A204.1 (cell line): ENCODE measurements at regions not wholly inside any gene's neighbourhood (a gene's known extent, or its start where the extent isn't known, plus 50 kb on each side); places are given as distances from the start of the nearest gene placed in this dataset.

Source experiments
- FAIRE-seq: peaks from 2 replicates; lab custom pipeline; 2012; peaks lifted over from hg19 to GRCh38; lab: Jason Lieb, UNC

DNA sequence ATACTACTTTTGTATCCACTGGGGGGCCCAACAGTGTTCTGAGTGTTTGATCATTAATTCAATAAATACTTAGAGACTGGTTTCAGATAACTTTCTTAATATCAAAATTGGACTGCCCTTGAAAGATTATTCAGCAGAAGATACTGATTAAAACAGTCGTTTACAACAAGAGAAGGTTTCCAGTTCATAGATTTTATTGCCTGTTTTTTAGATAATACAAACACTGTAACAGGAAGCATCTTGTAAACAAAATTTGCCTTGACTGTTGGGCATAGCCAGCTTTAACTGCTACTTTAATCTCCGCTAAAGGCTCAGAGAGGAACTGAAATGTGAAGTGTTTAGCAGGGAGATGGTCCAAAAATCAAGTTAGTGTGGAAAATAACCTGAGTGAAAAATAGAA lies 1168.7 kb upstream of the NUDT12 start:
- no peak for FAIRE-seq

DNA sequence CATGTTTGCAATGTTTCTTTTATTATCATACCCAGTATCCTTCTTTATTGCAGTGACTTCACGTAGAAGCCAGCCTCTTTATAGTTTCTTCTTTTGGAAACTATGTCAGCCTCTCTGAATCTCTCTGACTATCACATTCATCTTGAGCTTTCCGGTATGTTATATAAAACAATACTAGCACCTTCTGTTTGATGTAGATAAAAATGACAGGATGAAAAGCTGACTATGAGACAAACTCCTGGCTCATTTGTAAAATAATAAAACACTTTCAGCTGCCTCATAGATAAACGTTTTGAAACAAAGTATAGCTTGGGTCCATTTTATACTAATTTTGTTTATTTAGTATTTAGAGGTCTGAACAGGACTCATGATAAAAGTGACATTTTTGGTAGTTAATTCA lies 1145.4 kb upstream of the NUDT12 start:
- no peak for FAIRE-seq

DNA sequence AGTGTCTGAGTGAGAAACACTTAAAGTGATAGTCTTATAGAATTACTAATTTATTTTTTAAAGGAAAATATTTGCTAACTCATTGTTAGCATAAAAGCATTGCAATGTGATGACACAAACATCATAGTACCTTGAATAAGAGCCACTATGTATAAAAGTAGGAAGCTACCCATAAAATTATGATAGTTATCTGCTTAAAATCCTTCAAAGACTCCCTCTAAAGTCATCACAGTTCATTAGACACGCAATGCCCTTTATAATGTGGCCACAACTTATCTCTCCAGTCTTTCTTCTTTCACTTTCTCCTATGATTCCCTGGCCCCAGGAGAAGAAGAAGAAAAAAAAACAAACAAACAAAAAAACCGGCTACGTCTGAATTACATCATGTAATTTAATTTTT lies 1144.0 kb upstream of the NUDT12 start:
- no peak for FAIRE-seq

DNA sequence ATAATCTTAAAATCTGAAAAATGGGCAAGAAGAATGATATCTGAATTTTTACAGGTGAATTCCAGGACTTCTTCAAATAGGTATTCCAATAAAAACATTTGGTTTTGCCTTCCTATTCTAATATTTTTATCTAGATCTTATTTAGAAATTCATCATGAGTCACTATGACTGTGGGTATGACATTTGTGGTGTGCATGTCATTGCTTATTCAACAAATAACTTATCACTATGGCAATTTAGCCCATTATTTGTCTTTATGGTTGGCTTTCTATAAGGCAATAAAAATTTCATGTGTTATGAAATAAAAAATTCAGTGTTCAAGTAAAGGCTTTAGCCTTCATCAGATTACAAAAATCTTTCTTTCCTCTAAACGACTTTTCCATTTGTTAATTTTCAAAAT lies 1139.6 kb upstream of the NUDT12 start:
- FAIRE-seq: no peak

DNA sequence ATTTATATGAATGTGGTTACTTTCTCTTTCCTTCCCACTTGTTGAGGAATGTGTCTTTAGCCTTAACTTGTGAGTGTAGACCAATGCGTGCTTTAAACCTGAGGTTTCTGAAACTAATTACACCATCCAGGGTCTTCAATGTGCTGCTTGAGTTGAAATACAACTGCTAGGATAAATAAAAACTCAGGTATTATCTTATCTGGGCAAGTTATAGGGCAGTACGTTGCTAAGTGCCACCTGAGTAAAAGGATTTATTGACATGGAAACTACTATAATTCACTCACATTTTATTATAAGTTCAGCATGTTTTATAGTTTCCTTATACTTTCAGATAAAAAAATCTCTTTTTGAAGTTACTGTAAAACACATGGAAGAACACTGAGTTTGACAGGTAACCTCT lies 1136.8 kb upstream of the NUDT12 start:
- no peak for FAIRE-seq

DNA sequence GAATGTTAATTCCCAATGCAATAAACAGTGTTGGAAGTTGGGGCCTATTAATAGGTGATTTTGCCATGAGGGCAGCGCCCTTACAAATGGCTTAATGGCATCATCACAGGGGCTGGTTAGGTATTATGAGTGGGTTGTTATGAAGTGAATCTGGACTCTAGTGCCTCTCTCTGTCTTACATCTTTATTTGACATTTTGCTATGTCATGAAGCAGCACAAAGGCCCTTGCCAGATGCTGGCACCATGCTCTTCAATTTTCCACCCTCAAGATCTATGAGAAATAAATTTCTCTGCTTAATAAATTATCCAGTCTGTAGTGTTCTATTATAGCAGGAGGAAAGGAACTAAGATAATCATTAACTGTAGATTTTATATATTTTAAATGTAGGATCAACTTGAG lies 1098.7 kb upstream of the NUDT12 start:
- FAIRE-seq: no peak

DNA sequence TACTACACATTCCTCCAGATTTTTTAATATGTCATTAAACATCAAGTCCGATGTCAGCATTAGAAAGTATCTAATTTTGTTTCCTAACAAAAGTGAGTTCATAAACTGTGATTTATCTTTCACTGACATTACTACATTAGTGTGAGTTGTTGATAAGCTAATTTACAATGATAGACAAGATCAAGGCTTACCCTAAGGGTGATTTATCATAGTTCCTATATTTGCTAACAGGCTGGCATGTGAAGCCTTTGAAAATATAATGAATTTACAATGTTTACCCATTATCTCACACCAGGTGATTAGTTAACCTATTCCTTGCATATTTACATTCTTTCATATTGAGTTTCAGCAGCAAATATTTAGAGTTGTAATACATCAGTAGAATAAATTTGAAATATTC lies 1096.9 kb upstream of the NUDT12 start:
- no peak for FAIRE-seq

DNA sequence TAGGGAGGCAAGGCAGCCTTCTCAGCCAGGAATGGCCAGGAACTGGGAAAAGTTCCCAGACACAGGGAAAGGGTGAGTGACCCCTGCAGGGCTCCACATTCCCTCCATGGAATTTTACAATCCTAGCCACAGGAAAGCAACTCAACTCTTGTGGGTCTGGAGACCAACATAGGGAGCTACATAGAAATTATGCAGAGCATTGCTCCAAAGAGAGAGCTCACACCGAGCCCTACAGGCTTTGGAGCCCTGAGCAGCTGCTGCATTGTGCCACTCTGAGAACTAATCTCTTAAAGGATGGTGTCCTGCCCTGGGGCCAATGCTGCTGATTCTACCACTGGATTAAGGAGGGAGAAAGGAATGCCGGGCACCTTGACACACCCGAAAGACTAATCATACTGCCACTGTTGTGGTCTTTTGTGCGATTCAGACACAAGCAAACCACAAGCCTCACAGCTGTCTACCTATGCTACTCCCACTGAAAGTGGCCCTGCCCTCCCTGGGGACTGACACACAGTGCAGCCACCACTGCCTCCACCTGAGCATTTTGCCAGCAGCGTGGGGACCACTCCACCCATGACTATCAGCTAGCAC lies 1089.8 kb upstream of the NUDT12 start:
- FAIRE-seq: no peak

DNA sequence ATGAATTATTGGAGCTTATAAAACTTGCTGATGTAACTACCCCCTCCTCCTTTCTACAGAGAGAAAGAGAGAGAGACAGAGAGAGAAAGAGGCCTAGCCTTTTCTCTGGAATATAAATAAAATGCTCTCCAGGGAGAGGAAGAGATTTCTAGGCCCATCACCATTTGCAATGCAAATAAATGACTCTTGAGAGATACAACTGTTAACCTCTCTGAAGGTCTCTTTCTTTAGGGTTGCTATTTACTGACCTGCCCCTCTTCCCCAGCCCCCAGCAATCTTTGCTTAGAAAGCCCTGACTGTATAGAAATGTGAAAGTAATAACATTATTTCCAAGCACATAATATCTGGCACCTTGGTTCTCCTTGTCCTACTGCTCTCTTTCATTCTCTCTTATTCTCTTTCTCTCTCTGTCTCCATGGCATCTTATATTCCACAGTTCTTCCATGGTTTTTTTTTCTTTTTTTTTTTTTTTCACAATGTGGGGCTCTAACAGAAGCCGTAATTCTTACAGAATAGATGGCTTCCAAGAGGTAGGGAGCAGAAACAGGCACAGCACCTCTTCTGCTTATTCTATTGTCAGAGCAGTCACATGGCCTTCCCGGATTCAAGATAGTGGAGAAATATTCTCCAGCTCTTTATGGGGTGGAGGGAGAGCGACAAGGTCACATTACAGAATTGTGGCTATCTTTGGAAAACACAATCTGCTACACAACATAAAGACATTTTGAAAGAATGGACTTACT lies 1087.9 kb upstream of the NUDT12 start:
- no peak for FAIRE-seq

DNA sequence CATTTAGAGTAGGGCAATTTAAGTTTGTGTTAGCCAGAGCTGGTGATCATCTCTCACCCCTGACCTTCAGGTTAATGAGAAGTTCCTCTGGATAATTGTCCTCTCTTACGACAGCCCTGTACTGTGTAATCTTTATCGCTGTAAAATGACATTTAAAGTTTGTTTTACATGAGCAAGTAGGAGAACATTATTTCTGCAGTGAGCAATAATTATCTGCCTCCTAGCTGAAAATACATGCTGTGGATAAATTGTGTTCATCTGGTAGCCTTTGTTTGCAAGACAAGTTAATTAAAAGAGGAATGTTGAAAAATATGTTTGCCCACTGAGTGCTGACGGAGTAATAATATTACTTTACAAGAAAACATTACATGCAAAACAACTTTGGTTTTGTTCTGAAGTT lies 1083.8 kb upstream of the NUDT12 start:
- FAIRE-seq: no peak

DNA sequence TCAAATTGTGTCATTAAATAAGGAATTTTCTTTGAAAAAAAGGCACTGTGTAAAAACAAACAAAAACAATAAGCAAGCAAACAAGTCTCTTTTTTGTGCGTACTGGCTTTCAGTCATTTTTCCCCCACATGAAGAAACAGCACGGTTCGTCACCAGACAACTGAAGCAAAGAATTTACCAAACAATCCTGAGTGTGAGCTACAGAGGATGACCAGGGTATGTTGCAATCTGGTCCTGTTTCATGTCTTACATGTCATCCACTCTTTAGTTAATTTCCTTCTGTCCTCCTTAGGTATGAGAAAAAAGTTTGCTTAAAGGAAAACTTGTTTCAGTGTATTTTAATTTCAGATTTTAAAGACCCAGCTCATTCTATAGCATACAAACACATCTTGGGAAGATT lies 1080.7 kb upstream of the NUDT12 start:
- no peak for FAIRE-seq

DNA sequence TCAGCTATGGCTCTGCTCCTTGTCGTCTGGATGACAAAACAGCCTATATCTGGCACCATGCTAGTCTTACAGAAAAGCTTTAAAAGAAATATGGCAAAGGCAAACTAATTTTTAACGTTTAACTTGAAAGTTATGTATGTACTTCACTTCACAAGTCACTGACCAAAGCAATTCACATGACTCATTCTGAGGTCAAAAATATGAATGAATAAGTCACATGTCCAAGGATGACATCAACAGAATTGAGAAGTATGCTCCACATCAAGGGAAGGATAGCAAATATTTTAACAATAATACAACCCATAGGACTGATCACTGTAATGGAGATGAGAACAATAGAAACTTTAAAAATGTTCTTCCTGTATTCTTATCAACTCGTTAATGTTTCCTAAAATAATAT lies 1072.6 kb upstream of the NUDT12 start:
- no peak for FAIRE-seq

DNA sequence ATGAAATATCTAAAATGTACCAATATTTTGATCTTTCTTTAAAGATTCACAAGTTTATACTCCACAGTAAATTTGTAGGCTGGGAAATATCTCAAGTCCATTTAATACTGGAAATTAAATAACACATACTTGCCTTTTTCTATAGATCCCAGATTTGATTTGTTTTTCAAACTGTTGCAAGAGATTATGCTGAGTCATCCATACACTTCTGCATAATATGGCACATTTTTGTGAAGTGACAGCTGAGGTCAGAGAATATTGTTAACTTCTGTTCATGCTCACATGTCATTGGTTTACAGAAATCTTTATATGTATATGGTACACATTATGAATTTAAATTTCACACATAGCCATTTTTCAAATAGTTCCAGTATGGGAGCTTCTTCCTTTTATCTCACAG lies 1066.3 kb upstream of the NUDT12 start:
- no peak for FAIRE-seq

DNA sequence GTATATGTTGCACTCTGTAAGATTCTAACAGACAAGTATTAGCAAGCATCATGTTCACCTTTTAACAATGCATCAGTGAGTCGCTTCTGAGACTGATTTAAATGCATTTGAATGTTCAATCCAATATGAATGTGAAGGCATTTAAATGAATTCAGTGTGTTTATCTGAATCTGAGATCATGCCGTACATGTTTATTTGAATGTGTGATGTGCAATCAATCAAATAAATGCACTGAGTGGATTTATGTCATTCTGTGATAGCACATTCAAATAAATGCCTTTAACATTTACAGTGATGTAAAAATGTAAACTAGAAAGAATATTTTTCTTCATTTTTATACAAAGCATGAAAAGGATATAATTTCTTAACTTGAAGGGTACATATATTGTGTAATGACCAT lies 1063.5 kb upstream of the NUDT12 start:
- no peak for FAIRE-seq

DNA sequence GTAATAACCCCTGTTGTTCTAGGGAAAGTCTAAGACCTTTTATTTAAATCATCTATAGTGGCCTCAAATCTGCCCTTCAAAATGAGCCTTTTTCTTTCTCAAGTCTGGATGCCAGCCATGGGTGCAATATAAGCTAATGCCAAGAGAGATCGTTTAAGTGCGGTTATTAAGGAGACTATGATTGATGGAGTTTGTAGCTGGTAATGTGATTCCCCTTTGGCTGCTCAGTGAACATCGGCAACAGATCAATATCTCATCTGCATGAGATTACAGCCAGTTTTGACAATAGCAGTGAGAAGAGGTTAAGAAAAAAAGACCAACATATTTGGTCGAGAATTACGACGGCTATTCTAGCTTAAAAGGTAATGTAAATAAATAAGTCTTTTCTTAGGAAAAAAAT lies 1049.4 kb upstream of the NUDT12 start:
- no peak for FAIRE-seq

DNA sequence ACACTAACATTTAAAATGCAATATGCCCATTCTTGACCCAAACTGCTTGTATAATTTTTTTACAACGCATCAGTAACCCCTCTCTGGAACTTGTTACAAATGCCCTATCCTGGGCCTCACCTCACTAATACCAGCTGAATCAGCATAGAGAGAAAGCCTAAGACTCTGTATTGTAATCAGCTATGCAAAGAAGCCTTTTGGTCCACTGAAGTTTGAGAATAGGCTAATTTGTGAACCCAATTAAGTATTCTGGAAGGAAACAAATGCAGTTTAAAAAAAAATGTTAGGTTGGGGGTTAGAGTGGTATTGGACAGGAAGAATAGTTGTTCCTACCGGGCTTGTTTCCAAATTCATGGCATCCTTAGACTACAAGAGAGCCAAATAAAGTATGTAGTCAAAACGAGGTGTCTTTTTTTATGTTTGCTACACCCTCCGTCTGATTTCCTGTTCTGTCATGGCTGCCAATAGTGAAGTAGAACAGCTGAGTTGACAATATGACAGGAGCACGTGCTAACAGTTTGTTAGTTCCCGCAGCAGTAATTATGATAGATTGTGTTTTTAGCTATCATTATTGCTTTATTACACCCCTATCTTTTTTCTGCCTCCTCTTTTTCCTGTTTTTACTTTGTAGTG lies 1048.7 kb upstream of the NUDT12 start:
- FAIRE-seq: no peak

DNA sequence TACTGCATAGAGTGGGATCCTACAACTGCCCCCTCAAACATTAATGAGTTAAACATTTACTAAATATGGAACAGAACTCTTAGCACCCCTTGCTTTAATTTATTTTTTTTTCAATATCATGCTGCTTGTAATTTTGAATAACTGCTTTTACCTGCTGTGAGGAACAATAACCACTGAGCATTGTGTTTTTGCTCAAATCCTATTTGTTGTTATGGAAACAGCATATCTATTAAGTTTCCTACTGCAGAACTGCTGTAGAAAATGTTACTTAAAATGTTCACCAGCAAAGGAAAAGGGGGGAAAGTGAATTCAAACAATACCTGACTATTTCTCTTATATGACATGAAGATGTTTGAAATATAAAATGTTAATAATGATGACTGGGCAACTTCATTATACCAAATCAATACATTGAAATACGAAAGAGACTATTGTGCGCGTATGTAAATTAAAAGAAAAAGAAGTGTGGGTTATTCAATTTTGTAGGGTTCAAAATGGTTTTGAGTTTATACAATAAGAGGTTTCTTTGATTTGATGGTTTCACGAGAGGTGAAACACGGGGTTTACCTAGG lies 1043.8 kb upstream of the NUDT12 start:
- FAIRE-seq: no peak

DNA sequence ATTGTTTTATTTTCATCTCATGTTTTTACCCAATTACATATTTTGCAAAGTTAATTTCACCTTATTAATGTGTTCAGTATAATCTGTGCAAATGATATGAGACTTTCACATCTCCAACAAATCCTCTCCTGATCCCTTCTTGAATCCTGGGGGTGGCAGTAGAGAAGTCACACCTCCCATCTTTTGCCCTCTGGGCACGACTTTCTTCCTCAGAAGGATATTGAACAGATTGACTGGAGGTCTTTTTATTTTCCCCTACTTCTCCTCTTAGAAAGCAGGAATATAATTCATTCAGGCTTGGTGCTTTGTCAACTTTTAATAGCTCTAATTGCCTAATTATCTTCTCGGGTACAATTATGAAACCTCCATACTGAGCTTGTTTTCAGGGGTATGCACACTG lies 1037.1 kb upstream of the NUDT12 start:
- no peak for FAIRE-seq

DNA sequence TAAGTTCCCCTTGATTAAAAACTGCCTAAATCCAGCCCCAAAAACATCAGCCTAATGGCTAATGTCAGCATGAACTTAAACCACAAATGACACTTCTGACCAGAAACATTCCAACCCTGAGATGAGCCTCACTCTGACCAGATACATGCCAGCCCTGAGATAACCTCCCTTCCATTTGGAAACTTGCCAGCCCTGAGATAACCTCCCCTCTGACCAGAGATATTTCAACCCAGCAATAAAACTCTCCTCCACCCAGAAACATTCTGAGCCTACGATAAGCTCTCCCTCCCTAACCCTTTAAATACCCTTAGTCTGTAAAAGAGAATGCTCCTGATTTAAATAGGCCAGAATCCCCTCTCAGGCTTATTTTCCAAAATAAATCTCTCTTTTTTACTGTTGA lies 1035.7 kb upstream of the NUDT12 start:
- FAIRE-seq: no peak

DNA sequence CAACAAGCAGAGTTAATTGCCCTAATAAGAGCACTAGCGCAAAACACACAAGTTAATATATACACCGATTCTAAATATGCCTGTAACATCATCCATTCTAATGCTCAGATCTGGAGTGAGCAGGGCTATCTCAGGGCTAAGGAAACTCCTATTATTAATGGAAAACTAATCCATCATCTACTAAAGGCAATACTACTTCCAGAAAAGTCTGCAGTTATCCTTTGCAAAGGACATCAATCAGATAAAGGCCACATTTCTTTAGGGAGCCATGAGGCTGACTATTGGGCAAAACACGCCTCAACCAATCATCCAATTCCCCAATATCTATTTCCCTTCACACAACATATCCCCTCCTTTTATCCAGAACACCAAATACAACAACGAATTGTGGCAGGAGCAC lies 1032.3 kb upstream of the NUDT12 start:
- FAIRE-seq: no peak

DNA sequence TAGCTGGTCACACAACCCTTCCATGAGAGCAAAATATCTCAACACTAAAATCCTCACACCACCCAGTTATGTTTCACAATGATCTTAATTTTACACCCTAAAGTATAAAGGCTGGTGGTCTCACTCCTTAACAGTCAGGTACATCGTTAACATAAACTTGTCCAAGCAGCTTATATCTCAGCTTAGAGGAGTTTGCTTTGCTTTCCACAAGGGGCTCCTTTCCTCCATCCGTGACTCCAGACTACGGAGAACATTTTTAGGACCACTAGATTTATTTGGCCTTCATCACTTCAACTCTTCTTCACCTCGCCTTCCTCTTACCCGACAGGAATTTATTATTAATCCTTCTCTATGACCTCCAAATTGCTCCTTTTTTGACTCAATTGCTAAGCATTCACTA lies 1014.1 kb upstream of the NUDT12 start:
- no peak for FAIRE-seq

DNA sequence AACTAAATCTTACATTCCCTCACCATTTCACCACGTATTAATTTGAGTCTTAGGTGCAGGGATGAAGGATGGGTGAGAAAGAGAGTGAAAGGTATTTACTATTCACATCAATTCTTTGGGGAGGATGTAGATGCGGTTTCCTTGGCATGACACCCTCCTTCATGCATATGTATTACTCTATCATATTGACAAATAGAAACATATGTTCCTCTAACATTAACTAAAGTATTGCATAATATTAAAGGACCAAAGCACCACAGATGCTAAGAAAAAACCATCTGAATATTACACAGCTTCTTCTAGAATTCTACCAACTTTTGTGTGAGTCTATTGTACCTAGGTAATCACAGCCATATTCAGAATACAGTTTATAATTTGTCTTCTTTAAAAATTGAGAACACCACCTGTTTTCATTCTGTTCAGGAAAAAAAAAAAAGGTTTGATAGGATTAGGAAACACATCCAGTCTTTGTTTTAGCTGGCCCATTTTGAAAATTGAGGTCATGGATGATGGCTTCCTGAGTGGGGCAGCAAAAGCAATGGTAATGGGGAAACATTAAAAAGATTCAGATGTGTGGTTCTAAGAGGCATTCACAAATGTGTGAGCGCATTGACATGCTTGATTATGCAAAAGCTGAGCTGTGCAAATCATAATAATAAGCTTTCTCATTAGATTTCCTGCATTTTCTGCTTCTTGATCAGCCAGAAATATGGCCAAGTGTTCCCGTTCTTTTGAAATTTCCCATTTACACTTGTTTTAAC lies 1011.5 kb upstream of the NUDT12 start:
- no peak for FAIRE-seq

DNA sequence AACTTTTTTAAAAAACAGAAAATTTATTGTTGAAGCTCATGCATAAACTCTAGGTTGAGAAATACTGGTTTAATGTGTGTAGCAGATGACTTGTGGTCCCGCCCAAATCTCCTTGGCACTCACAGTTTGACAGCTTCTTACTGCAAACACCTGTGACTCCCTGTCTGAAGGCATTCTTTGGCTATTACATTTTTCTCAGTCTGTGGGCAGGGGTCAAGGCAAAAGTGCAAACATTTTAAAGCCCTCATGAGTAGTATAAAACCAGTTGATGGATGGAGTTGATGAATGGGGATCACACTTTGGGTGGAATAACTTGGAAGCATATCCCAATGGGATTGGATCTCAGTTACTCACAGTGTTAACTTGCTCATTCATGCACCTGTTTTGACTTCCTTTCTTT lies 1007.0 kb upstream of the NUDT12 start:
- FAIRE-seq: no peak
